Keratinocyte (primary cell): ENCODE measurements at regions not wholly inside any gene's neighbourhood (a gene's known extent, or its start where the extent isn't known, plus 50 kb on each side); places are given as distances from the start of the nearest gene placed in this dataset.

Experiments
- DNase-seq: peaks from one replicate; pipeline ENCODE4 v3.0.0-alpha.2; 2011; ENCODE audit warnings: low read depth, missing footprints, low spot score
- FAIRE-seq: peaks from 2 replicates; lab custom pipeline; 2011; peaks lifted over from hg19 to GRCh38; lab: Jason Lieb, UNC
- H2AFZ ChIP-seq: 2 replicates; pipeline ENCODE4 v1.6.0; 2012; ENCODE audit warnings: low read length, control low read depth, inconsistent platforms; ENCODE audit not compliant: control insufficient read depth
- H3K27ac ChIP-seq: 2 replicates; pipeline ENCODE4 v1.5.1; 2011; ENCODE audit warnings: low read length; ENCODE audit not compliant: control insufficient read depth, insufficient read depth
- H3K27me3 ChIP-seq: 3 replicates; pipeline ENCODE4 v1.6.0; 2011; ENCODE audit warnings: low read length; ENCODE audit not compliant: control insufficient read depth, insufficient read depth; ENCODE audit errors: extremely low read depth
- H3K36me3 ChIP-seq, 2 experiments: 2 replicates in 1 of 2; 3 replicates in 1 of 2; pipeline ENCODE4 v1.5.1; 2011; ENCODE audit warnings: low read length in 2 of 2, mild to moderate bottlenecking in 1 of 2; ENCODE audit not compliant: control insufficient read depth in 2 of 2, insufficient read depth in 2 of 2; ENCODE audit errors: extremely low read depth in 1 of 2
- H3K4me1 ChIP-seq: 3 replicates; pipeline ENCODE4 v1.5.1; 2011; ENCODE audit warnings: low read length; ENCODE audit not compliant: control insufficient read depth, insufficient read depth; ENCODE audit errors: extremely low read depth
- H3K4me2 ChIP-seq: 3 replicates; pipeline ENCODE4 v1.6.0; 2011; ENCODE audit warnings: low read depth, low read length; ENCODE audit not compliant: control insufficient read depth, insufficient read depth; ENCODE audit errors: extremely low read depth
- H3K4me3 ChIP-seq, 3 experiments: fragments of 200-600 bp in 1 of 3; sonication (generic) in 1 of 3; 2 replicates in 2 of 3; 3 replicates in 1 of 3; pipeline ENCODE4 v1.5.1; 2011 to 2016; ENCODE audit warnings: low read length in 3 of 3, mild to moderate bottlenecking in 3 of 3, control low read depth in 2 of 3, inconsistent platforms in 1 of 3, low read depth in 1 of 3, mixed read lengths in 1 of 3, mixed run types in 1 of 3, moderate library complexity in 1 of 3; ENCODE audit not compliant: control insufficient read depth in 2 of 3, insufficient read depth in 2 of 3; ENCODE audit errors: extremely low read depth in 1 of 3
- H3K79me2 ChIP-seq: 2 replicates; pipeline ENCODE4 v1.6.0; 2012; ENCODE audit warnings: low read length; ENCODE audit not compliant: control insufficient read depth, insufficient read depth
- H3K9ac ChIP-seq: 3 replicates; pipeline ENCODE4 v1.6.0; 2011; ENCODE audit warnings: low read length; ENCODE audit not compliant: control insufficient read depth, insufficient read depth; ENCODE audit errors: extremely low read depth
- H3K9me1 ChIP-seq: 3 replicates; pipeline ENCODE4 v1.6.0; 2011; ENCODE audit warnings: low read length; ENCODE audit not compliant: control insufficient read depth, insufficient read depth; ENCODE audit errors: extremely low read depth
- H3K9me3 ChIP-seq: 2 replicates; pipeline ENCODE4 v1.5.1; 2012; ENCODE audit warnings: low read depth, low read length; ENCODE audit not compliant: control insufficient read depth
- H4K20me1 ChIP-seq: 3 replicates; pipeline ENCODE4 v1.6.0; 2011; ENCODE audit warnings: low read length; ENCODE audit not compliant: control insufficient read depth, insufficient read depth; ENCODE audit errors: extremely low read depth
- CTCF ChIP-seq, 3 experiments: IDR thresholded peaks in 1 of 3; conservative IDR thresholded peaks in 1 of 3; optimal IDR thresholded peaks in 1 of 3; 2 replicates in 2 of 3; 3 replicates in 1 of 3; pipeline versions ENCODE3 to v1.5.1; 2011; ENCODE audit warnings: low read length in 3 of 3, mild to moderate bottlenecking in 3 of 3, moderate library complexity in 2 of 3, control low read depth in 1 of 3, inconsistent platforms in 1 of 3; ENCODE audit not compliant: insufficient read depth in 2 of 3; ENCODE audit errors: extremely low read depth in 1 of 3
- EZH2 ChIP-seq: IDR thresholded peaks from one replicate; pipeline ENCODE4 v1.6.1; 2012; ENCODE audit warnings: inconsistent platforms, mild to moderate bottlenecking, low read length, moderate library complexity
- dilution Hi-C: fragments of 300-500 bp; cut with MboI; formaldehyde crosslinking; loops from one replicate; pipeline ENCODE4 v1.7.0; 2020; ENCODE audit warnings: low sequenced_read_pairs; ENCODE audit not compliant: extremely low pct_ligation_motif_present

GRCh38 chr2:240319855-240320203 lies 115.6 kb upstream of the GPC1 start:
- TF ChIP-seq CTCF (optimal IDR thresholded peaks at IDR 0.05 in 1 of 3, IDR thresholded peaks at IDR 0.05 in 1 of 3, conservative IDR thresholded peaks at IDR 0.05 in 1 of 3; ENCODE audit: extremely low read depth in 1 of 3, insufficient read depth in 2 of 3, low read length in 3 of 3) (no peak), EZH2 (no peak)
- Histone ChIP-seq H3K27me3 (peaks cover 7% of the 10 kb centered on the region), H4K20me1 (no peaks in the 10 kb centered on the region), H3K4me3 (peak overlapping the region in 1 of 3 experiments; percentile 13), H3K9me3 (no peaks in the 10 kb centered on the region), H3K4me1 (peaks cover 18% of the 10 kb centered on the region), H3K36me3 (no peaks in the 10 kb centered on the region), H2AFZ (no peak overlapping the region), H3K4me2 (peak overlapping the region; percentile 13), H3K27ac (no peak overlapping the region), H3K9me1 (no peaks in the 10 kb centered on the region), H3K79me2 (no peaks in the 10 kb centered on the region), H3K9ac (no peak overlapping the region)
- no peak for FAIRE-seq
- dilution Hi-C loops = no loop called here
- DNase-seq = no peak

- Histone ChIP-seq H3K27ac (no peak overlapping the region), H3K79me2 (no peaks in the 10 kb centered on the region), H3K9me3 (no peaks in the 10 kb centered on the region), H3K27me3 (peaks cover 7% of the 10 kb centered on the region), H2AFZ (peak overlapping the region; percentile 28), H3K36me3 (no peaks in the 10 kb centered on the region), H3K4me3 (peak overlapping the region in 1 of 3 experiments; percentile 13), H3K9me1 (no peaks in the 10 kb centered on the region), H4K20me1 (no peaks in the 10 kb centered on the region), H3K9ac (no peak overlapping the region), H3K4me1 (peaks cover 22% of the 10 kb centered on the region), H3K4me2 (peak overlapping the region; percentile 13)
- no peak for TF ChIP-seq CTCF (optimal IDR thresholded peaks at IDR 0.05 in 1 of 3, IDR thresholded peaks at IDR 0.05 in 1 of 3, conservative IDR thresholded peaks at IDR 0.05 in 1 of 3; ENCODE audit: extremely low read depth in 1 of 3, insufficient read depth in 2 of 3, low read length in 3 of 3)
- TF ChIP-seq EZH2 = no peak
- dilution Hi-C loops = no loop called here
- FAIRE-seq = peak; percentile 80
- no peak for DNase-seq
These were observed 115.1 kb upstream of the GPC1 start for GRCh38 chr2:240320204-240320993.
